HG03558 (cell line): ENCODE measurements at regions not wholly inside any gene's neighbourhood (a gene's known extent, or its start where the extent isn't known, plus 50 kb on each side); places are given as distances from the start of the nearest gene placed in this dataset.
"Not testable (repeated sequence)": the region's sequence is repeated elsewhere in the genome, so short reads cannot be mapped to it uniquely, and the experiment has no call there.

Experiments
- ATAC-seq: cut with Tn5 transposase; IDR thresholded peaks from one replicate; pipeline ENCODE4 v1.9.1; 2021; ENCODE audit warnings: moderate number of reproducible peaks; ENCODE audit not compliant: unreplicated experiment; ENCODE audit errors: extremely low read depth

DNA sequence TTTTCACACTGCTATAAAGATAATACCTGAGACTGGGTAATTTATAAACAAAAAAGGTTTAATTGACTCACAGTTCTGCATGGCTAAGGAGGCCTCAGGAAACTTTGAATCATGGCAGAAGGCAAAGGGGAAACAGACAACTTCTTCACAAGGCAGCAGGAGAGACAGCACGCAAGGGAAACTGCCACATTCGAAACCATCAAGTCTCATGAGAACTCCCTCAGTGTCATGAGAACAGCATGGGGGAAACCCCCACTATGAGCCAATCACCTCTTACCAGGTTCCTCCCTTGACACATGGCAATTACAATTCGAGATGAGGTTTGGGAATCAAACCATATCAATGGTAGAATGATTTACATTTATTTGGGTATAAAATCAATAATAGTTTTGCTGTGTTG is 558.5 kb downstream of the TMTC2 start:
- no peak for ATAC-seq

DNA sequence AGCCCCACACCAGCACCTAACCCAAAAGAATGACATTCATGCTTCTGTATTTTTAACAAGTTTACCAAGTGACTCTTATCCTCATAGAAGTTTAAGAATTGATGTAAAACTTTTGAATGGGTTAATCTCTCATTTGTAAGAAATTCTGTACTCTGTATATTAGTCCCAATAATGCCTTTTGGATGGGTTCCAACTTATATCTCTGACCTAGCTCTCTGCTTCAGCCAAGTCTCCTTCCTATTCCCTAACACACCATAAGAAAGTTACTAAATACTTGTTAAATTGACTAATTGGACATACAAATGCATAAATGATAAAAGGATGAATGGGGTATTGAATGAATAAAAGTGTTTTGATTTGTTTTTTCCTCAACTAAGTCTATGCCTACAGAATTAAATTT is 557.3 kb downstream of the TMTC2 start:
- no peak for ATAC-seq

DNA sequence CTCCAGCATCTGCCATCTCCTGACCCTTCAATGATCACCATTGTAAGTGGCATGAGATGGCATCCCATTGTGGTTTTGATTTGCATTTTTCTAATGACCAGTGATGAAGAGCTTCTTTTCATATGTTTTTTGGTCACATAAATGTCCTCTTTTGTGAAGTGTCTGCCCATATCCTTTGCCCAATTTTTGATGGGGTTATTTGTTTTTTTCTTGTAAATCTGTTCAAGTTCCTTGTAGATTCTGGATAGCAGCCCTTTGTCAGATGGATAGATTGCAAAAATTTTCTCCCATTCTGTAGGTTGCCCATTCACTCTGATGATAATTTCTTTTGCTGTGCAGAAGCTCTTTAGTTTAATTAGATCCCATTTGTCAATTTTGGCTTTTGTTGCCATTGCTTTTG is 547.3 kb downstream of the TMTC2 start:
- ATAC-seq, result not testable (repeated sequence)

DNA sequence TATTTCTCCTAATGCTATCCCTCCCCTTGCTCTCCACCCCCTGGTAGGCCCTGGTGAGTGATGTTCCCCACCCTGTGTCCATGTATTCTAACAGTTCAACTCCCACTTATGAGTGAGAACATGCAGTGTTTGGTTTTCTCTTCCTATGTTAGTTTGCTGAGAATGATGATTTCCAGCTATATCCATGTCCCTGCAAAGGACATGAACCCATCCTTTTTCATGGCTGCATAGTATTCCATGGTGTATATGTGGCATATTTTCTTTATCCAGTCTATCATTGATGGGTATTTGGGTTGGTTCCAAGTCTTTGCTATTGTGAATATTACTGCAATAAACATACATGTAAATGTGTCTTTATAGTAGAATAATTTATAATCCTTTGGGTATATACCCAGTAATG is 540.3 kb downstream of the TMTC2 start:
- ATAC-seq, result not testable (repeated sequence)

DNA sequence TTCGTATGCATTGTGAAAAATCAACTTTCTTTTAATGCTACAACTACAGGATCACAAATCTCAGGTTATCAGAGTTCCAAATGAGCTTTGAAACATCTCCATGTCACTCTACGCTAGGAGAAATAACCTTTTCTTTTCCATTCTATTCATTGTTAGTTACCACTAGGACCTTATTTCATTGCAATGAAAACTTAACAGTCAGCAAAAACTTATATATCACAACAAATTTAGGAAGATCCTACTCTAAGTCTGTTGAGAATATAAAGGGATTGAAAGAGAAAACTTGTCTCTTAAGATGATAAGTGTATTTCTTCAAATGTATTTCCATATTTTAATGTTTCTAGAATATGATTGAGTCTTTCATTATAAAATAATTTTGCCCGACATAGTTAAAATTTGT is 539.1 kb downstream of the TMTC2 start:
- no peak for ATAC-seq

DNA sequence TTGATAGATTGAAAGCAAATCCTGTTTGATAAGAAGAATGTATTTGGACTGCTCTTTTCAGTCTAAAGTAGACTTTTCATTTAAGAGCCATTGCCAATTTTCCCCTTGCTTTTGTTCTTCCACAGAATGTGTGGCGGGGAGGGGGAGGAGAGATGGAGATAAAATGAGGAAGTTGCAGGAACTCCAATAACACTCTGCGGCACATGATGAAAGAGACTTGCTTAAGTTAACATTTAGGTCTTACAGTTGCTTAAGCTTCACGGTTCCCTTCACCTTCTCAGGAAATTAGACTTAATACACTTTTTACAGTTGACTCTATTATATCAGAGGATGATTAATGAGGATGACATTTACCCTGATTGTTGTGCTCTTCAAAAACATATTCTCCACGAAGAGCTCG is 537.3 kb downstream of the TMTC2 start:
- ATAC-seq, result no peak

DNA sequence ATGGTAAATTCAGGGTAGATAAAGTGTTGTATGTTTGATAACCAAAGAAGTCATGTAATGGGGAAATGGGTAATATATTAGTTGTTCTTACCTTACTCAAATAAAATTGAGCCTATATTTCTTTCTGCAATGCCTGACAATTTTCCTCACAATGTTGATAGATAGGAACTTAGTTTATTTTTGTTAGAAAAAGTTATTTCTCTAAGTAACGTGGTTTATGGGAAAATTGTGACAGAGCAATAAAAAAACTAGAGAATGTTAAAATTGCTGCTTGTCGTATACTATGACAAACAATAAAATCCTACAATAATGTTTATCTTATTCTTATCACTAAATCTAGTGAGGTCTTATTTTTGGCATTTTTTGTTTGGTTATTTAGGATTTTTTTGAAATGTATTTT is 534.1 kb downstream of the TMTC2 start:
- no peak for ATAC-seq

DNA sequence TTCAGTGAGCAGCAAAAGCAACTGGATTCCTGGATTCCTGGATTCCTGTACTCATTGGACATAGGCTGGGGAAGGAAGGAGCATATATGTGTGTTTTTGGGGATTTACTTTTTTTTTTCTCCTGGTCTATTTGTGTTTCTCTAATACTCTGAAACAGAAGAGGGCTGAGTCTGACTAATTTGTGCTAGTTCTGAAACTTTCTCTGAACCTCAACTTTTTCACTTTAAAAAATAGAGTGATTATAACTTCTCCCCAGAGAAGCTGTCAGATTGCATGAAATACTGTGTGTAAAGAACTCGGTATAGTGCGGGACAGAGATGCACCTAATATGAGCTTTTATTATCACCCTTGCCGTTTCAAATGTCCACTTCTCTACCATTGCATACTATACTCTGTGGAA is 529.5 kb downstream of the TMTC2 start:
- no peak for ATAC-seq

DNA sequence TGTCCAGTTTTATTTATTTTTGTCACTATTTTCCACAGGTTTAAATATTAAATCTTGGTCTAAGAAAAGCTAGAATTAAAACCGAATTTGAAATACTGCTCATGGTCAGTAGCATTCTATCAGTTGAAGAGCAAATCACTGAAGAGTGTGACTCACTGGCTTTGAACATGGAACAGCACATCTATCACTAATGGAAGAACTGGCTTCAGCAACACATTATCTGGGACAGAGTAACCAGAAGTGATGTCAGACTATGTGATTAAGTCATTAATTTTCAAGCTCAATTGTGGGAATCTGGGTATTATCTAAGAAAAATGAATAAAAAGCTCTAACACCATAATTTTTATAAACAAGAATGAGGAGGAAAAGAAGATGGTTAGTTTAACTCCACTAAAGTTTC is 527.5 kb downstream of the TMTC2 start:
- no peak for ATAC-seq

DNA sequence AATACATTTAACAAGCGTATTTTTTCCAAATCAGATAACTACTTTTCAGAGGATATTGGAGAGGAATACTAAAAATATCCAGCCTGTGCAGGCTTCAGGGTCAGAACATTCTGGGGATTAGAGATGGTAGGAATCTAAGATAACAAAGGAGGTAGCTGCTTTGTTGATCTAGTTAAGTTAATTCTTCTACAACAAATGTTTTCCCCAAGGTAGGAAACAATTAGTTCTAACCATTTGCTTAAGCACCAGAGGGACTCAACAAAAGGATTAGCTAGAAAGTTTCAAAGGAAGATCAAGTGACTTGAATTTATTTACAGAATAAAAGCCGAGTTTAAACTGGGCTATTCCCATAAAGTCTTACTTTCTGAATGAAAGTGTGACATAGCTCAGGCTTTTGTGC is 524.2 kb downstream of the TMTC2 start:
- no peak for ATAC-seq

DNA sequence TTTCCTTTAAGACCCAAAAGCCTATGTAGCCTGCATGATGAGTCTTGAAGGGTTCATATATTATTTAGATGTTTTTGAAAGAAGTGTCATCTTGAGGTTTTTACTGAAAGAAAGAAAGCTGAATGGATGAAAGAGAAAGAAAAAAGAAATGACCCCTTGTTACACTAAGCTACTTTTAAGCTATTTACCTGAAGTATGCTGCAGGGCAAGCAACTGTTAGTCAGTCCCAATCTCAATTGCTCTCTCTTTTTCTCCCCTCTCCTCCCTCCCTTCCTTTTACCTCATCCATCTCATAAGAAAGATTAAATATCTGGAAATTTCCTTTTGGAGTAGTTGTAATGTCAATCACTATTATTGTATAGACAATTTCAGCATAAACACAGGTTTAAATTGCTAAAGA is 512.4 kb downstream of the TMTC2 start:
- ATAC-seq, result no peak

DNA sequence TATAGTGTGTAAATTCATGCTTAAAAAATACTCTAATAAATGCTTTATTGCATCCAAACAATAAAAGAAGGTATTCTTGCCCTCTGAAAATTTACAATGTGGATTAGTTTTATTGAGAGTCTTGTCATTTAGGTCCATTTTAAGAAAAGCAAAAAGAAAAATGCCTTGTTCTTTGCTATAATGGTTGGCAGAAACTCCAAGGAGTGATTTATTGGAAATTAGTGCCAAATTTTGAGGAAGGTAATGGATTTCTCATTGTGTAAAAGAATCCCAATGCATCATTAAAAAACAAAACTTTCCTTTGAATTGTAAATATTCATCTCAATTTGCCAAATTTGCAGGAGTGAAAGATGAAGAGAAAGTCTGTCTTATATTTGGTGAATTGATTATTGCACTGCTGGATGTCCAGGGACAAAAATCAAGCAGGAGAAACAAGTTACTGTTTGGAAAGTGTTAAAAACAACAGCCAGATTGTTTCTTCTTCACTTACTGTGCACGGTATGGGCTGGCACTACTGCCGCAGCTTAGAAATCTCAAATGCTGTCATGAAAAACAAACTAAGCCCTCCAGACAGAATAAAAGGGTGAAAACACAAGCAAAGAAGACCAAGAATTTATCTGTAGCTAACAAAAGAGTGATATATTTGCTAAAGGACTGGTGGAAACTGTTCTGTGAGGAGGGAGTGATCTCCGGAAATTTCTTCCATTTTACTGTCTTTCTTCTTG is 511.7 kb downstream of the TMTC2 start:
- ATAC-seq, result no peak

DNA sequence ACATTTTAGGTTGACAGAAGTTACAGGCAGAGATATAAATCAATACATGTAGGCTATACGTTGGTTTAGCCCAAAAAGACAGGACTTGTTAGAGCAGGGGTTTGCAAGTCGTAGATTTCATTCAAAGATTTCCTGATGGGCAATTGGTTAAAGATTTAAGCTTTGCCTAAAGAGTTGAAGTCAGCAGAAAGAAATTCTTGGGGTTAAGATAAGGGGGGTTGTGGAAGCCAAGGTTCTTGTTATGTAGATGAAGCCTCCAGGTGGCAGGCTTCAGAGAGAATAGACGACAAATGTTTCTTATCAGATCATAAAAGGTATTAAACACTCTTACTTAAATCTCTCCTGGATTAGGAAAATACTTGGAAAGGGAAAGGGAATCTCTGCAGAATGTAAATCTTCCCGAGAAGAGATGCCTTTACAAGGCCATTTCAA is 510.8 kb downstream of the TMTC2 start:
- no peak for ATAC-seq

DNA sequence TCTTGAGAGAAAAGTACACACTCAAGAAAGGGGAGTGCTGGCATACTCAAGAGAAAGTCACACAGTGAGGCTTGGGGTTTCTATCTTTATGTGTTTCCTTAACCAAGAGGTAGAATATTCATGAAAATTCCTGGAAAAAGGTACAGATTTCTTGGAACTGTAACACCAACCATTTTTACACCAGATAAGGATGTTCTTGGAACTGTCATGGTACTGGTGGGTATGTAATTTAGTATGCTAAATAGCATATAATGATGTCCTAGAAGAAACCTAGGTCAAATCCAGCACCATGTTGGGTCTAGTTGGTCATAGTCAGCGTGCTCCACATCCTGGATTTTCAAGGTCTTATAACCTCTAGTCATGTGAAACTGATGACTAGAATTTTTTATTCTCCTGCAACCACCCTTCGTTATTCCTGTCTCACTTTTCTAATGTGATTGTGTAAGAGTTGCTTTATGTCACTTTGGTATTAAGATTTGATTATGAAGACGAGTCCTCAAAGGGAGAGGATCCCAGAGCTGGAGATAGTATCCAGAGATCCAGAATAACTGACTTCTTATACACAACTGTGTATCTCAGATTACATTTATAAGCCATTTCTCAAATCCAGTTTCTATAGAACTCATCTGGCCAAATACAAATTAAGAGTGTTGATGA is 510.1 kb downstream of the TMTC2 start:
- no peak for ATAC-seq

DNA sequence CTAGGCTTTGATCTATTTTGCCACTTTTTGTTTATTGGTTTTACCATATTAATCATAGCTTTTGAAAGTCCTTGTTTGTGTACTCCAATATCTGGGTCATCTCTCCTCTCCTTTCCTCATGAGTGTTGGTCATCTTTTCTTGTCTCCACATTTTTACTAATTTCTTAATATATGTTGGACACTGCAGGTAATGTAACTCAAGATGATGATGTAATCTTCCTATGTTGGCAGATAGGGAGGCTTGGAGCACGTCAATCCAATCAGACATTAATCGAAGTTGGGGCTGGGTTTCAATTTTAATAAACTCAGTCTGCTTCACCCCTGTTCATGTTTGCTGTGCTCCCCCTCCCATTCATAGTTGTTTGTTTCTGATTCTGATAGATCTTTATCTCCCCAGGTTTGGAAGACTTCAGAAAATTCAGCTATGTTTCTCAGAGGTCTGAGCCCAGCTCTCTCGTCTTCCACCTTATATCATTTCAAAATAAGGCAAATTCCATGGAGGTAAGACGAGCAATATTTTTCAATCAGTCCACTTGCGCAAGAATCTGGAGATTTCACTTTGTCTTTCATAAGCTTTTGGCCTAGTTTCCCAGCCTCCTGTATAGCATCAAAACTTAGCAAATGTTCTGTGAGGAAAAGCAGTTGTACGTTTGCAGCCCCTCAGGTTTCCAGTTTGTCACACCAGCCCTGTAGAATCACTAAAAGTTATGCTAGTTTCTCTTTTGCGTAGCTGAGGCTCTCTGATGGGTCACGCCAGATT is 504.1 kb downstream of the TMTC2 start:
- no peak for ATAC-seq

DNA sequence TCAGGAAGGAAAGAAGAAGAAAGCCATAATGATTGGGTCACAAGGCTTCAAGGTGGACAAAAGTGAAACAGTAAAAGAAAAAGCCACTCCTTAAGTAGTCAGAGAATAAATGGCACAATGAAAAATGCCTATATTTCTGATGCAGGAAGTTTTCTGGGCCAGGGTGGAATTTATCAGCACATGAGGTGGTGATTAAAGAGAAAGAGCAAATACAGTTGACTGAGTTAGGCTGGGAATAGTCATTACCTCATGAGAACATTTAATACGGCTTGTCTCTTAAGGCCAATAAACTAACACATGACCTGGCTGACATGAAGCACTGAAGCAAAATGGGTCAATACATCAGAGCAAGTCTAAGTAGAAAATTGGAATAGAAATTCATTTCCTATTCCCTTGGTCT is 499.7 kb downstream of the TMTC2 start:
- ATAC-seq, result no peak

DNA sequence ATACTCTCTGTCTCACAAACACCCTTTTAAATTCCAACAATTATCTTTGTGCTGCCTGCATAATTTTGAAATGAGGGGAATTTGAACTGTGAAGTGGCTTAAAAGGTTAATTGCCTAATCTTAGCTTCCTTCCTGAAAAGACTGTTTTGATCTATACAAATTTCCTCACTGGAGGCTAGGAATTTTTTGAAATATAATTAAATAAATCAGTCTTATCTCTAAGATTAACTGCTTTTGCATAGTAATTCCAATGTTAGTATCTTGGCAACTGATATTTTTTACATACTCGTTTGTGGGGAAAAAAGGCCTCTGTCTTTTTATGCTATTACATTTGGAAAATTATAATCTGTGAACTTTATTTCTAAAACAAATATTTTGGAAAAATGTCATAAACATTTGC is 498.5 kb downstream of the TMTC2 start:
- ATAC-seq, result no peak
